ENCODE measurements at regions not wholly inside any gene's neighbourhood (a gene's known extent, or its start where the extent isn't known, plus 50 kb on each side); places are given as distances from the start of the nearest gene placed in this dataset.
"Not testable (repeated sequence)": the region's sequence is repeated elsewhere in the genome, so short reads cannot be mapped to it uniquely, and the experiment has no call there.

DNA sequence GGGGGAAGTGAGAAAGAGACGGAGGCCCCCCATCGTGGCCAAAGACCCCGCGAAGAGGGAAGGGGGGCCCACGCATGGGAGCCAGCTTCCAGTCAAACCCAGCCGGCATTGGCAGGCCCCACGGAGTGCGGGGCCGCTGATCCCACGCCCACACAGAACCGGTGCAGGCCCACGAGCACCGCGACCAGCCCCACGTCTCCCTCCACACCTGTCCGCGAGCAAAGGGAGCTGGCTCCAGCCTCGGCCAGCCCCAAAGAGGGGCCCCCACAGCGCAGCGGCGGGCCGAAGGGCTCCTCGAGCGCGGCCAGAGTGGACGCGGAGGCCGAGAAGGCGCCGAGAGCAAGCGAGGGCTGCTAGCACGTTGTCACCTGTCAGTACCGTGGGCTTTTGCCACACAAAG lies 125.0 kb upstream of the TWIST2 start:
- TF ChIP-seq, protein P1, sequence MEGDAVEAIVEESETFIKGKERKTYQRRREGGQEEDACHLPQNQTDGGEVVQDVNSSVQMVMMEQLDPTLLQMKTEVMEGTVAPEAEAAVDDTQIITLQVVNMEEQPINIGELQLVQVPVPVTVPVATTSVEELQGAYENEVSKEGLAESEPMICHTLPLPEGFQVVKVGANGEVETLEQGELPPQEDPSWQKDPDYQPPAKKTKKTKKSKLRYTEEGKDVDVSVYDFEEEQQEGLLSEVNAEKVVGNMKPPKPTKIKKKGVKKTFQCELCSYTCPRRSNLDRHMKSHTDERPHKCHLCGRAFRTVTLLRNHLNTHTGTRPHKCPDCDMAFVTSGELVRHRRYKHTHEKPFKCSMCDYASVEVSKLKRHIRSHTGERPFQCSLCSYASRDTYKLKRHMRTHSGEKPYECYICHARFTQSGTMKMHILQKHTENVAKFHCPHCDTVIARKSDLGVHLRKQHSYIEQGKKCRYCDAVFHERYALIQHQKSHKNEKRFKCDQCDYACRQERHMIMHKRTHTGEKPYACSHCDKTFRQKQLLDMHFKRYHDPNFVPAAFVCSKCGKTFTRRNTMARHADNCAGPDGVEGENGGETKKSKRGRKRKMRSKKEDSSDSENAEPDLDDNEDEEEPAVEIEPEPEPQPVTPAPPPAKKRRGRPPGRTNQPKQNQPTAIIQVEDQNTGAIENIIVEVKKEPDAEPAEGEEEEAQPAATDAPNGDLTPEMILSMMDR (IDR thresholded peaks at IDR 0.05; ENCODE audit: low read depth, low read length), result no peak
- H3K4me3 ChIP-seq (replicated peaks in 1 of 2; ENCODE audit: low read depth in 2 of 2, low read length in 2 of 2), result no peak overlapping the region
- DNase-seq (ENCODE audit: low read depth in 2 of 2), result no peak

DNA sequence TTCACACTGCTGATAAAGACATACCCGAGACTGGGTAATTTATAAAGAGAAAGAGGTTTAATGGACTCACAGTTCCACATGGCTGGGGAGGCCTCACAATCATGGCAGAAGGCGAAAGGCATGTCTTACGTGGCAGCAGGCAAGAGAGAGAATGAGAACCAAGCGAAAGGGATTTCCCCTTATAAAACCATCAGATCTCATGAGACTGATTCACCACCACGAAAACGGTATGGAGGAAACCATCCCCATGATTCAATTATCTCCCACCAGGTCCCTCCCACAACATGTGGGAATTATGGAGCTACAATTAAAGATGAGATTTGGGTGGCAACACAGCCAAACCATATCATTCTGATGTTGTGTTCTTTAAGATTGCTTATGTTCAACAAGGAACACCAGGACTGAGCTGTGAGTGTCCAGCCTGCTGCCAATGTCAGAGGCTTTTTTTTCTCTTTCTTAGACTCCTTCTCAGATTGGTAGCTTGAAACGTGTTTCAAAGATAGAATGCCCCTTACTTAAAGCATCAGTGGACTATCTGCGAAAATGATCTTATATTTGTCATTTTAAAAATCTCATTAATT lies 124.1 kb upstream of the TWIST2 start:
- not testable (repeated sequence) for H3K4me3 ChIP-seq (replicated peaks in 1 of 2; ENCODE audit: low read depth in 2 of 2, low read length in 2 of 2)
- peak in 1 of 2 donors; percentile 38 for DNase-seq (ENCODE audit: low read depth in 2 of 2)

DNA sequence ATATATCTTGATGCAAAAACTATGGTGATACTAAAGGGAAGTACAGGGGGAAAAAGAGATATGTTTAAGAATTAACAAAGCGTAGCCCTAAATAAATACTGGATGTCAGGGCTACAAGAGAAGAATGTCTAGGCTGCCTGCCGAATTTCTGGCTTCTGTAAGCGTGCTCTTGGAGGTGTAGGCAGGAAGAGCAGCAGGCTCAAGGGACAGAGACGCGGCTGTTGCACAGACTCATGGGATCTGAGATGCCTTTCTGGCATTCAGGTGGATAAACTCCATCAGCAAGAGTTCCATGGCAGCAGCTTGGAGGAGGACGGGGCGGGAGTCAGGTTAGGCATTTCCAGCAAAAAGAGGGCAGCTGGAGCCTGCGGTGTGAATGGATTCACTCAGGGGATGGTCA lies 123.2 kb upstream of the TWIST2 start:
- TF ChIP-seq, protein P1 (IDR thresholded peaks at IDR 0.05; ENCODE audit: low read depth, low read length), result no peak
- DNase-seq (ENCODE audit: low read depth in 2 of 2), result no peak
- no peak overlapping the region for H3K4me3 ChIP-seq (replicated peaks in 1 of 2; ENCODE audit: low read depth in 2 of 2, low read length in 2 of 2)

DNA sequence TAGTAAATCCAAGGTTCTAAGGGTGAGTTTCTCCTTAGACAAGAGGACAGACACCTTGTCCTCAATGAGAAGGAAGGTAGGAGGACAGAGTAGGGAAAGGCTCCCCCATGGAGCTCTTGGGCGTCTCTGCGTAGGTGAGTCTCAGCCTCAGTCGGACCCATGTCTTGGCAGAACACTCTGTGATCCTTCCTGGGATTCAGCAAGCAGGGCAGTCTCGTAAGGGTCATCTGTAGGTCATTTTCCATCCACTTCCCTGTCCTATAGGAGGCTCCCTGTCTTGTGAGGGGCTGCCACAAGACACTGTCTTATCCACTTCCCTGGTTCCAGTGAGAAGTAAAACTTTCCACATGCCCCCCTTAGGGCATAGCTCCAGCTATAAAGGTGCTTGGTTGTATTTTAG lies 122.6 kb upstream of the TWIST2 start:
- no peak overlapping the region for H3K4me3 ChIP-seq (replicated peaks in 1 of 2; ENCODE audit: low read depth in 2 of 2, low read length in 2 of 2)
- TF ChIP-seq, protein P1 (IDR thresholded peaks at IDR 0.05; ENCODE audit: low read depth, low read length), result no peak
- no peak for DNase-seq (ENCODE audit: low read depth in 2 of 2)

DNA sequence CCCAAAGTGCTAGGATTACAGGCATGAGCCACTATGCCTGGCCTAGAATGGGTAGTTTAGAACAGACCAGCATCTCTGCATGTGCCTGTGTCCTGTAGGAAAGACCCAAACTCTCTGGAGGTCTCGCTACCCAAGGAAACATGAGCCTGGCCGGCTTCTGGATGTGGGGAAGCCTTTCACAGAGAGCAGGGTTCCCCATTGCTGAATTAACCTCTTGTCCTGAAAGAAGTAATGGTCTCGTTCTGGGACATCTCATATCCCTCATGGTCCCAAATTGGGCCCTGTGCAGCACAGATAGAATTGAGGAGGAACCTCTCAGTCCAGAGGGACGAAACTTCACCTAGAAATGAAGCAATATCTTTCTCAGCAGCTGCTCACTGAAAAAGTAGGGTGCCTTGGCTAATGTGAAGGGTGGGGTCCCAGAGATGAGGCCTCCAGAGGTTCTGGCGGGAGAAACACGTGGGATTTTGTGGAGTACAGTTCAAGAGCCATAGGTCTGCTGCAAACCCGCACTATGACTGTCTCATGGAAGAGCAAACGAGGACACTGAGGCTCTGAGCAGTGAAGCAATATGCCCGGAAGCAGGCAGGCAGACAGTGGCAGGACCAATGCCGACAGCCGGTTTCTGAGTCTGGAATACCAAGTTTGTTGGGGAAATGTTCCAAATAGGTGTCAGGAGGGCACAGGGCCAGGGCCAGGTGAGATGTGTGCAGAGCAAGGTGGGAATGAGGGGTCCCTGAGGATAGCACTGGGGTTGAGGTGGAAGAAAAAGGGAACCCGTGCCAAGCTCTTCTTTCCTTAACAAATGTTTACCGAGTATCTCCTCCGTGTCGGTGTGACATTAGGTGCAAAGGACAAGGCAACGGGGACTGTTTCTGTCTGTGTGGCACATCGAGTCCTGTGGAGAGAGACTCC lies 121.0 kb upstream of the TWIST2 start:
- DNase-seq (ENCODE audit: low read depth in 2 of 2), result no peak
- H3K4me3 ChIP-seq (replicated peaks in 1 of 2; ENCODE audit: low read depth in 2 of 2, low read length in 2 of 2), result no peak overlapping the region
- TF ChIP-seq, protein P1 (IDR thresholded peaks at IDR 0.05; ENCODE audit: low read depth, low read length), result no peak

DNA sequence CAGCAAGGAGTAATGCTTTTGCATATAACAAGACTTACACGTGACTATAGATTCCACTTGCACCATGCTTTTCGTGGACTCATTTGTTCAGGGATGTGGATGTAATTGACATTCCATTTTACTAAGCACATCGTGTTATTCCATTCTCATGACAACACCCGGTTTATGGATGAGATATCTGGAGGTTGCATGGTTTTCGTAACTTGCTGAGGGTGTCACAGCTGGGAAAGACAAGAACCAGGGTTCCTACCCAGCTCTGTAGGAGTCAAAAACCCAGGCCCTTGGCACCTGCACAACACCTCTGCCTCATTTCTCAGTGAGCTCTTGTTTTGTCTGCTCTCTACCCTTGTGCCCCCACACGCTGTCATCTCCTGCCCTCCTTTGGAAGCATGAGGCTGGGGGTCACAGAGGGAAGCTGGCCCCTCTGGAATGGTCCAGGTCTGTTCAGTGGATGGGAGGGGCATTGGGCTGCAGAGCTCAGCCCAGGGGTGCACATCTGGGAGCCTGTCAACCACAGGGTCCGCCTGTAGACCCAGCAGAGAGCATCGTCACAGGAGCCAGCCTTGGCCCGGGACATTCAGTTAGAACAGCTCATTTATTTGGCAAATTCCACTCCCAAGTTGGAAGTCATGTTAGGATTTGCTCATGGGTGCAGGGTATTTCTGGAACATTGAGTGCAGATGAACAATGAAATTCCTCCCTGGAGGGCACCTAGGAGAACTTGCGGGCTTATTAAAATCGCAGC lies 120.1 kb upstream of the TWIST2 start:
- DNase-seq (ENCODE audit: low read depth in 2 of 2), result peak; percentile 31 to 60
- no peak overlapping the region for H3K4me3 ChIP-seq (replicated peaks in 1 of 2; ENCODE audit: low read depth in 2 of 2, low read length in 2 of 2)

More for the DNA sequence above, 120.1 kb upstream of the TWIST2 start:
- TF ChIP-seq, protein P1 (IDR thresholded peaks at IDR 0.05; ENCODE audit: low read depth, low read length), result no peak
